Retina (tissue), 1 donor: ENCODE measurements at regions not wholly inside any gene's neighbourhood (a gene's known extent, or its start where the extent isn't known, plus 50 kb on each side); places are given as distances from the start of the nearest gene placed in this dataset.

Experiments used
- DNase-seq: peaks from one replicate; pipeline ENCODE4 v3.0.0-alpha.2; 2016

DNA sequence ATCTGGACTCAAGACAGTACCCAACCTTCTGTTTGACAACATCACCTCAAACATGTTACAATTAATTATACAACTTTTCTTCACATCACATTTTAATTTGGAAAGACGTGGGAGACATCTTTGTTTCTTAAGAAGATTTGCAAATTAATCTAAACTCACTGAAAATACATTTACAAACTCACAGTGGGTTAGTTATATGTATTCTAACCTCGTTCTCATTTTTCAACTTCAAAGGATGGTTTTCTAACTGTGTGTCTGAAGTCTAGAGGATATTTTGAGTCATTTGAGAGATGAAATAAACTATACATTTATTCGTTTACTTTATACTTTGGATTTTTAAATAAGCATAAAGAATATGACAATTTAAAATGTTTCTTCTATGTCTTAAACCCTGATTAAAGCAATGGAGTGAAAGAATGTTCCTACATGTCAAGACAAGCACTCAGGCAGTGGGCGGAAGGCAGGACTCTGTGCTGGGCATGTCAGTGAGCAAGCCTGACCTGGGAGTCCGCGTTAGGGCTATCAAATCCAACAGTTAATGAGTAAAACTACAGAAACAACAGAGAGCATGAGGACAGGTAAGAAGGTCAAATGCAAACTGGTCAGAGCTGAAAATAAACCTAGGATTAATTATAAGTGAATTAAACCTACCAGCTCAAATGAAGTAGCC lies 76.5 kb upstream of the CTTNBP2NL start:
- no peak for DNase-seq

DNA sequence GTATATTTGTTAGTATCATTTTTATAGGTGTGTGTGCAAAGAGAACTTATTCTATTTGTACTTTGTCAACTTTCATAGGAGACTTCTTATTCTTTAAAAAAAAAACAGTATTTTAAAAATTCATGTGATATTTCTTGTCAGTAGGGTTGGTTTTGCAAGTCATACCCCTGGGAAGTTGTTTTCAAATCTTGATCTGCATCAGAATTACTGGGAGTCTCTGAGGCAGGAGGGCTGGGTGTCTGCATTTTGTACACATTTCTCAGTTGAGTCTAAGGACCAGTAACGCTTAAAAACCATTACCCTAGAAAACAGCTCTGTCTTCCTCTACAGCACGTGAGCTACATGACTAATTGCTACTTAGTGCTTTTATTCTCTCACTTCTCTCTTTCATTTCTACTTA lies 76.0 kb upstream of the CTTNBP2NL start:
- DNase-seq = no peak

DNA sequence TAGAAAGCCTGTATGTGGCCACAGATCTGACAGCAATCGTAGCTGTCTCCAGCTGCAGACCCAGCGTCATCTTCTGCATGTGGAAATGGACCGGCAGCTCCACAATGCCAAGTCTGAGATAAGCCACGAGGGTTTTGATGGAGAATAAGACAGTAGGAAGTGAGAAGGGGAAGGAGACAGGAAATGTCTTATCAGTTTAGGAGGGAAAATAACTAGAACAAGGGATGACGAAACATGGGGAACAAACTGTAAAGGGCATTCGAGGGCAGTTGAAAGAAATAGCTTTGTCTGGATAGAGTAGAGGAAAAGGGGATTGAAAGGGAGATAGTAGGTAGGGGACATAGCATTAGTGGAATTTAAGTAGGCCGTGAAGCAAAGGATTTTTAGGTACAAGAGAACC lies 74.0 kb upstream of the CTTNBP2NL start:
- DNase-seq = no peak

DNA sequence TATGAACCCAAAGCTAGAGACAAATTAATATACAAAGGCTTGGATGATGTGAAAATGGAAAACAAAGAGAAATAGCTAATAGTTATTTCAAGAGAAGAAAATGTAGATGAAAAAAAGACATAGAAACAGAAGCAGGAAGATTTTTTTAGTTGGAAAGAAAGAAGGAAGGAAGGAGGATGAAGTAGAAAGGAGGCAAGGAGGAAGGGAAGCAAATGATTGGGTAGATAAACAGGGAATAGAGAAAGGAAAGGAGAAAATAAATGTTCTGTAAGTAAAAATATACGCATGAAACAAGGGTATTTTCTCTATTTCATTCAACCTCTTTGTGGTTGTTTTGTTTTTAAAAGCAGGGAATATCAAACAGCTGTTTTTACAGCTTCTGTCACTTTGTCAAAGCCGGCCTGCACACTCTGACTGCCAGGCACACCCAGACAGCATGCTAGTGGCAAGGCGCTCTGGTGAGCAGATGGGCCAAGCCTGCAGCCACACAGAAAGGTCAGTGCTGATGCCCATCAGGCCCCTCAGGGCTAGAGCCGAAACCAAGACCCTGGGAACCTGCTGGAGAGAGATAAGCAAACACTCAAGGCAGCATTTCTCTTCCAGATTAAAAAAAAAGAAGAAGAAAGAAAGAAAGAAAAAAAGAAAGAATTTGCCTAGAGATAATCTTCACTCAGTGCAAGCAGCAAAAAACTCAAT lies 72.9 kb upstream of the CTTNBP2NL start:
- no peak for DNase-seq

DNA sequence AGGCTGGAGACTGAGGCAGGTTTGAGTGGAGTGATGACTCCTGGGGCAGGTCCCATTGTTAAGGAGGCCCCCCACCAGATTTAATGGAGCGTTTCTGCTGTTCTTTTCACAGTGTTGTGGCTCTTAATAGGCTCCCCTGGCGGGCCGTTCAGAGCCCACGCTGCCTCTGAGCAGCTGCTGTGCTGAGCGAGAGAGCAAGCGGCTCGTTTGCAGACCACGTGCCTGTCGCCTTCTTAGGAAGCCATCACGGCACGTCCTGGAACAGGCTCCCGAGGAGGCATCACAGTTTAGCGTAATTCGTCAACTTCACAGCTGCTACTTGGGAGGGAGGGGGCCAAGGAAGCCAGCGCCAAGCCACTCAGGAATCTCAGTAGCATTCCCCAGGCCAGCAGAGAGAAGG lies 70.5 kb upstream of the CTTNBP2NL start:
- DNase-seq = peak; percentile 83

DNA sequence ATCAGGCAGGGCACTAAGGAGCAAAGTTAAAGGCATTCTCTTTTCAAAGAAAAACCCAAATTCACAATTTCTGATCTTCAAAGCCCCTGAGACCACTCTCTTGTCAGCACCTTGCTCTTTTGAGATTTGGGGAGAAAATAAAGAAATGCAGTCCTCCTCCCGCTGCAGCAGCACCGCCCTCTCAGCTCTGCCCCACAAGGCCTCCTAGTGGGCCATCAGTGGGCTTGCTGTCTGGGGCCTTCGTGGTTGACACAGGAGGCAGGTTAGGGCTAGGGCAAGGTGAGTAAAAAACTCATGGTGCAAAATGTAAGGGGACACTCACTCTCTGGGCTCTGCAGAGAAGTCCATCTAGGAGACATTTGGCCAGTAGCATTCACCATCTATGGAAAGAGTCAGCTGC lies 67.4 kb upstream of the CTTNBP2NL start:
- DNase-seq = no peak

DNA sequence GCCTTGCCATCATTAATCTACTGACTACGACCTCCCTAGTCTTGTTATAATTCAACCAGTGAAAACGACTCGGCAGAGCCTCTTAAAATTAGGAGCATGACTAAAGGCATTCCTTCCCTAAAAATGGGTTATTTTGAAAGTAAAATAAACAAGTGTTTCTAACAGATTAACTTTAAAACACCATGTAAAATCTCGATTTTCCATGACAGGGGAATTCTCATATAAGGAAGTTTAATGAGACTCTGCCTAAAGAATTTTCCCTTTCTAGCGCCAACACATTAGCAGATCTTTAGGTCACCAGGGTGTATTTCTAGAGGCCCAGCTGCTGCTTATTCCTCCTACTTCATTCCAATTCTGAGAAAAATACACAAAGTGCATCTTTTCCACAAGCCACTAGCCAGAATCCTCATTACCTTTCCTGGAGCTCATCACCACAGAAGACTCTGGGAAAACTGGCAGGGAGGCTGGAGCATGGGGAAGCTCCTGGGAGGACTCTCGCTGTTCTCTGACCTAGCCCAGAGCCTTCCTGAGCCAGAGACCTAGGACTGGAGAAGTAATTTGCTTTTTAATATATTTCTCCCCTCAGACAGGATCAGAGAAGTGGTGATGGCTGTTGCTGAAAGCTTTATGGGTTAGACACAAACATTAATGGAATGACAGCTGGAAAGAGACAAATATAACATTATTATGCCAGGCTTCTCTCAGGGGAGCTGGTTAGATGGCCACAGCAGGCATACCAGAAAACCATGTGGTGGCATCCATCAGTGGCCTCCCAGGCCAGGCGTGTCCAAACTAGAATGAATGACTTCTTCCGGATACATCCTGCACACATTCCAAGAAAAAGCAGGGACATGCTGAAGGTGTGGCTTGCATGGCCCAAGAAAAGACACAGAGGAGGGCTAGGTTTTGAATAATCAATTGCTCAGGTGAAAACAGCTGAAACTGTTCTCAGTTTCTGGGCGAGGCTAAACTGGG lies 63.6 kb upstream of the CTTNBP2NL start:
- DNase-seq = no peak

DNA sequence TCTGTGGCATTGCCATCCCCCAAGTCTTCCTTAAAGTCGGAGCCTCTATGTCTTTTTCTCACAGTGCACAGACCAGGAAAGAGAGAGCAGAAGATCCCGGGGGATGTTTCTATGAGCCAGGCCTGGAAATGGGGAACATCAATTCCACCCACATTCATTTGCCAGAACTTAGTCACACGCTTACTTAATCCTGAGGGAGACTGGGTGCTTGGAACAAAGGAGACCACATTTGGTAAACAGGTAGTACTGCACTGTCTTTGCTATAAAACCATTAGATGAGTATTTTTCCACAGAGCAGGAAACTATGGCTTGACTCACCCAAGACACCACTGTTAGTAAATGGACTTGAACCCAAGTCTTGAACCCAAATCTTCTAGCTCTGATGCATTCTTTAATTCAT lies 60.7 kb upstream of the CTTNBP2NL start:
- DNase-seq = no peak

DNA sequence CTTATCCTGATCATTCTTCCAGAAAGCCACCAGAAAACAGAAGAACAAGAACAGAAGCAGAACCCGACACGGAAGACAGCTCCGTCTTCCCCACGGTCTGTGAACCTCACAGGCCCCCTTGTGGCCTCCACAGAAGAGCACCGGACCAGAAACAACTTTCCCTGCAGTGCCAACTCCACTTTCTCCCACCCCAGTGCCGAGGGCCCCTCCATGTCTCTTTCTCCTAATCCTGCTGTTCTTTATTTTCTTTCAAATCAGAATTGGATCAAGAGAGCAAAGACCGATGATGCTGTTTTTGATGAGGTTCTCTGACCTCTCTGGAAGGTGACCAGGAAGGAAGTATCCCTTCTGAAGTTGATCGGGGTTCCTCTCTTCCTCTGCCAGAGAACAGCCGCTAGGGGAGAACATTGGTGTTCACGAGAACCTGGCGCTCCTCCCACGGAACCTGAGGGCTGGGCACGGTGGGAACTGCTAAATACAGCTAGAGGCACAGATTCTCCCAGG lies 58.9 kb upstream of the CTTNBP2NL start:
- no peak for DNase-seq

DNA sequence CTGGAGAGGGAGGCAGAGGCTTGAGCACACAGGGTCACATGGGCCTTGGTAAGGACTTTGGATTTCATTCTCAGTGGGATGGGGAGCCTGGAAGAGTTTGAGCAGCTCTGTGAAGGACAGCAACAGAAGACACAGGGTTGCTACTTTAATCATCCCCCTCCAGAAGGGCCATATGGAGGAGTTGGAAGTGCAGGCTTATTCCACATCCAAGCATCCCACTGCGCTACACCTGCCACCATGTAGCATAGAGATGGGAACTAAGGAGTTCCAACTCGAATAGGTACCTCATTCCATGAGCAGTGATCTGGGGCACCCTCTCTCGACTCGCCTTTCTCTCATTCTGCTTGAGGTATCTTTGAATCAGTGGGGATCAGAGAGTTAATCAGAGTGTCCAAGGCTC lies 54.0 kb upstream of the CTTNBP2NL start:
- no peak for DNase-seq

DNA sequence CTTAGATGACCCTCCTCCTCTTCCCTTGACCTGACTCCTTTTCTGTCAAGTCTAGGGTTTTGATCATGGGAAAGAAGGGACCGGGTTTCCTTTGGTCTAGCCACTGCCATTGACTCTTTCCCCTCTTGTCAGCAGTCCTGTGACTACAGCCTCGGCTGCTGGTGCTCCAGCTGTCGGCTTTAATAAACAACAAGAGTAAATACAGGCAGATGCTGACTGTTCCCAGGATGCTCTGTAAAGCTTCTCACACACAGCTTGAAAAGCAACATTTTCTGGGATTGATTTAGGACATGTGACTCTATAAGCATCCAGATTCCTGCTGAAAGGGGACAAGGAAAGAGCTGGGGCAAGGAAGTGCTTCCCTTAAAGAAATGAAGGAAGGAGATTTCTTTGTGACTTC lies 53.5 kb upstream of the CTTNBP2NL start:
- DNase-seq = no peak

DNA sequence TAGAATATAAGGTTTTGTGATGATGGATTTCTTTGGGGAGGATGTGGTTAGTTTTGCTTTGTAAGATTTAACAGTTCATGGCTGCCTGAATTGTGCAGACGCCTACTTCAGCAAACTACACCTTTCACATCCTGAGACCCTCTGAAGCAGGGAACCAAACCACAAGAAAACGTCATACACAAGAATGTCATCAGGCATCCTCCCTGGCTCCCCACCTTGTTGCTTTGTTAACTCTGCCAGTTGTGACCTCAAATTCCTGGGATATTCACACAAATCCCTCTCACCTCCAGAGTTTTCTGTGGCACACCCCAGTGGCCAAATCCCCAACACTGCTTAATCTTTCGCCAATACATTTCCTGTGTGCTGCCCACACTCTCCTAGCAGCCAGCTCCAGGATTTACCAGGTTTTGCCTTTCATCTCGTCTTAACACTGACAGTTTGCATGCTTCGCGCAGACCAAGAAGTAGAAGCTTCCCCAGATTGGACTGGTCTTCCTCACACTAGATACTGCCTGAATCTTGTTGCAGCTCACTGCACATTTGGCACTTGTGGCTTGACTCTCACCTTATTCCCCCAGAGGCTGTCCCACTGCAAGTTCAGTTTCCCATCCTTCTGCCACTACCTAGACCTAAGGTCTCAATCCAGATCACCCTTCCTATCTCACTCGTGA lies 51.1 kb upstream of the CTTNBP2NL start:
- no peak for DNase-seq
